ENCODE measurements at regions not wholly inside any gene's neighbourhood (a gene's known extent, or its start where the extent isn't known, plus 50 kb on each side); places are given as distances from the start of the nearest gene placed in this dataset.

DNA sequence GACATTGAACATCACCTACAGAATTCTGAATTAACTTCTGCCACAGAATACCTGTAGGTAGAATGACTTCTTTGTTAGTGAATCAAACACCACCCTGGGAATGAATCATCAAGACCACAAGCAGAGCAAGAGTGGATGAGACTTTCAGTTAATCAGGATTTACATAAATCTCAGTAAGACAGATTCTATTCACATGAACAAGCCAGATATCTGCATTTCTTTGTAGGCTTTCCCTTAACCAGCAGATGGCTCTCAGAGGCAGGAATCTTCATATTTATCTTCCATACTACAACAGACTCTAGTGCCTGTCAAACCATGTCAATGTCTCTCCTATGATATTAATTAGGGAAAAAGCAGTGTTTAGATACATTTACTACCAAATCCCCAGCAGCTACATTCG is 412.1 kb downstream of the KLF12 start:
- in situ Hi-C loops (cut with MboI; ENCODE audit: low sequenced_read_pairs): no loop called here

DNA sequence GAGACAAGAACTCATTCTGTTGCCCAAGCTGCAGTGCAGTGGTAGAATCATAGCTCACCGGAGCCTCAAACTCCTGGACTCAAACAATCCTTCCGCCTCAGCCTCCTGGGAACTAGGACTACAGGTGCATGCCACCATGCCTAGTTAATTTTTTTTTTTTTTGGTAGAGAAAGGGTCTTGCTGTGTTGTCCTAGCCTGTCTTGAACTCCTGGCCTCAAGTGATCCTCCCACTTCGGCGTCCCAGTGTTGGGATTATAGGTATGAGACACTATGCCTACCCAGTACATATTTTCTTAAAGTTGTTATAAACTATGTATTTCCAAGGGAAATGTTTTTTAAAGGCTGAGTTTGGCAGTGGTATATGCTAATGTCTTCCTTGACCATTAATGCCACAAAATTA is 412.6 kb downstream of the KLF12 start:
- in situ Hi-C loops (cut with MboI; ENCODE audit: low sequenced_read_pairs): no loop called here

DNA sequence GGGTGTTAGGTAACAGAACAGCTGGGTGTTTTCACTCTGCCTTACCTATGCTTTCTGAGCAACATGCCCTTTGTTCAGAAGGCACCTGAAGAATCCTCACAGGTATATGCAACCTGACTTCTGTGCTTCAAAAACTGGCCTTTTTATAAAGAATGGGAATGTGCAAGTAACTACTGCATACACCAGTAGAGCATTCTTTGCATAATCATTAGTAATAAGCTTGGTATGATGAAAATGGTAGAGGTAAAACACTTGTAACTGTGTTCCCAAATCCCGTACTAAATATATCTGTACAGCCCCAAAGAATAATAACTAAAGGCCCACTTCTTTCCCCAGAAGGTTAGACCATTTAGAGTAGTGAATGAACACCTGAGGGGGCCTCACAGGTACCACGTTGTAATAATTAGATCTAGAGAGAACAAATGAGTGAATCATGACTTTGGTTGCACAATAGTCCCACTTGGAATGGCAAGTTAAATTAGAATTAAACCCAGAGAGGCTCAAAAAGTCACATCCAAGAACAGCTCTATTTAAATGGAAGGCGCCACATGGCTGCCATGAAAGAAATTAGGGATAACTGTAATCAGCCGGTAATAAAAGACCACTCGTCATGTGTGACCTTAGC is 413.9 kb downstream of the KLF12 start:
- in situ Hi-C loops (cut with MboI; ENCODE audit: low sequenced_read_pairs): no loop called here

DNA sequence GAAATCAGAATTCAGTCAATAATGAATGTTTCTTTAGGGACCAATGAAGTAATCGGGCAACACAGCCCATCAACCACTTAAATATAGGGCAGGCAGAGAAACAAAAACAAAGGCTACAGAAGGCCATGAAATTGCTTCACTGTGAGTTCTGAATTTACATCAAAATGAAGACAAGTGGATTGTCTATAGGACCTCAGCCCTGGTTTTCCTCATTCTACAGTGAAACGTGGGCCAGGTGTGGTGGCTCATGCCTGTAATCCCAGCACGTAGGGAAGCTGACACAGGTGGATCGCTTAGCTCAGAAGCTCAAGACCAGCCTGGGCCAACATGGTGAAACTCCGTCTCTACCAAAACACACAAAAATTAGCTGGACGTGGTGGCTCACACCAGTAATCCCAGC is 416.0 kb downstream of the KLF12 start:
- in situ Hi-C loops (cut with MboI; ENCODE audit: low sequenced_read_pairs): no loop called here

DNA sequence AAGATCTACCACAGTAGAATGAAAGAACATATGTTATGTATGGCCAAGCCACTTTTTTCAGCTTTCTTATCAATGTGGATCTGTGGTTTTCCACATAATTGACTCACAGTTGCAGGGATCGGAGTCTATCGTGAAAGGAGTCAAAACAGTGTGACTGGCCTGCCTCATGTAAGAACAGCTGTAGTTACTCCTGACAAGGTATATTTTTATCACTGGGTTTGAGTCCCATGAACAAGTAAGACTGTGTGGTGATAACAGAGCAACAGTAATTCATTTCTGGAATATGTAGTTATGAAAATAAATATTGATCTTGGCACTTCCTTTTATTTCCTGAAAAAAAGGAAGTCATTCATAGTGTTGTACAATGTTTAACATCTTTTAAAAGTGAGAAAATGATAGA is 416.6 kb downstream of the KLF12 start:
- in situ Hi-C loops (cut with MboI; ENCODE audit: low sequenced_read_pairs): no loop called here

DNA sequence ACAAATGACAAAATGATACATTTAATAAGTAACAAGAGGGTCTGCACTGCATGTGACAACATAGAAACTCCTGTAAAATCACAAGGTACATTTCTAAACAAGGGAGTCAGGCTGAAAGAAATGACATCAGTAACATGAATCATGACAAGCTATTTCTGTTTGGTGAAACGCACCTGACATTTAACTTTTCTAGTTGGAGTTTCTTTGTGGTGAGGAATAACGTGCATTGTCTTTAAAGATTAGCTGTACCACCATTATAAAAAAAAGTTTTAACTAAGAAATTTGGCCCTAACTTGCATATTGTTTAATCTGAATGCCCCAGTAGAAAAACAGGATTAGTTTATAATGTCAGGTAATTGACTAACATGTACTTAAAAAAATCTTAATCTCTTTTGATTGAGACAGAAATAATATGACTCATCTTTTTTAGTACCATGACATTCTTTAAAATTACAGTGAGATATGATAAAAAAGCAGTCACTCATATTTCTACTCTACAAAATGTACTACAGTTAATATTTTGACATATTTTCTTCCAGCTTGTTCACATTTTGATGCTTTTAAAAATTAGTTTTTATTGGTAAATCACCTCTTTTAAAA is 418.2 kb downstream of the KLF12 start:
- in situ Hi-C loops (cut with MboI; ENCODE audit: low sequenced_read_pairs): no loop called here

DNA sequence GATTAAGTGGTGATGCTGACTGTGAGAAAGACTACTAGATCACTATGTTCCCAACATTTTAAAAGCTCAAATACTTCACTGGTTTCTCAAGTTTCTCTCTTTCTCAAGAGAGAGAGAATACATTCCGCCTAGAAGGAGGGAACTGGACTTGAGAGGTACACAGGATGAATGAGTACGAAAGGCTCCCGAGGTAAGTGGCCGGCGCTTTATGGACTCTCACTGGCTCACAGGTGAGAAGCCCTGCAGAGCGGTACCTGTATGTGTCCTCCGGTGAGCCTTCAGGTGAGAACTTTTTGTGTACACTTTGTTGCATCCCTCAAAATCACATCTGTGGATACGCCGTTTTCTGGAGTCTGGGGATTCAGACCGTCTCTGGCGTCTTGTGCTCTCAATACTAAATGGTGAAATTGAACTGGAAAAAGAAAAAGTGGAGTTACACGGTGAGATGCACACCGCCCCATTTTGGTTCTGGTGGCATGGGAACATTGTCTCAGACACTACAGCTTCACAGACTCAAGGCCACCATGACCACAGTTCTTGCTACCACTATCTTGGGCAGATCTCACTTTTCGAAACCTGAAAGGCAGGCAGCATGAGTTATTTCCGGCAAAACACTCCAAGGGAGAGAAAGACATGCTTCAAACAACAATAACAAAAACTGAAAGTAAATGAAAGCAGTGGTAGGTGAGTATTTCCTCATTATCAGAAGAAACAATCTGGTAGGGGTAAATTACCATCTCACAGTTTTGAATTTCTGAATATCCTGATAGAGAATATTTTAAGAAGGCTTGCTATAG is 418.9 kb downstream of the KLF12 start:
- in situ Hi-C loops (cut with MboI; ENCODE audit: low sequenced_read_pairs): no loop called here

DNA sequence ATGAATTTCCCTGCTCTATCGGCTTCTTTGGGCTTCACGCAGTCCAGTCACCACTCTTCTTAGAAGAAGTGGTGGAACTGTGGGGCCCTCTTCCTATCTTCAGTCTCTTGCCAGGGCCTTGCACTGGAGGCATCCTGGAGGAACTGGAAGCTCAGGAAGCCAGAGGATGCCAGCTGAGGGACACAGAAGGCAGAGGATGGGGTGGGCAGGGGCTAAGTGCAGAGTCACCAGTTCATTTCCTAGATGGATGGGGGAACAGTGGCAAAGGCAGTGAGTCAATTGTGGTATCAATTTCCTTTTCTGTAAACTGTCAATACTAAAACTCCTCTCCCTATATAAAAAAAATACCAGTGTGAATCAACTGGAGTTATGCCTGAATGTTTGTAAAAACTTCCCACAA is 419.7 kb downstream of the KLF12 start:
- in situ Hi-C loops (cut with MboI; ENCODE audit: low sequenced_read_pairs): no loop called here

DNA sequence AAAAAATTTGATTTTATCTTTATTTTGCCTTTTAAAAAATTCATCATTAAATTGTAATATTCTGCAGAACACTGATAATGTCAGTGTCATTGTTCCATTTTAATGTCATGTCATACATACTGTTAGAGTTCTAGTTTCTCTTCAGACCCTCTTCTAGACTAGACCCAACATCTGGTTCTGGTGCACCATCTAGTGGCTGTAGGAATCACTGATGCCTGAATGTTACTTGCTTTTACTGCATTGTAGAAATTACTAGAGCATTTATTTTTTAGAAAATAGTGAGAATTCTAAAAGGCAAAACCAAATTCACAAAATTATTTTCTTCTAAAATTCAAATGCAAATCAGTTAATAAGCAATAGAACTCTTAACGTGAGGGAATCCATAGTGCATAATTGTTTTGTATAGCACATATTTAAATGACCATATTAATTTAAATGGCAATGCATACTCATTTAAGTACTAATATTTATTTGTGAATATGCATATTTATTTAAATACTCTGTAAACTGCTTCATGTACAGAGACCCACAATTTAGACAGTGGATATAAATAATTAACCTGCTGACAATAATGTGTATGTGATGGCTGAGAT is 425.7 kb downstream of the KLF12 start:
- in situ Hi-C loops (cut with MboI; ENCODE audit: low sequenced_read_pairs): no loop called here

DNA sequence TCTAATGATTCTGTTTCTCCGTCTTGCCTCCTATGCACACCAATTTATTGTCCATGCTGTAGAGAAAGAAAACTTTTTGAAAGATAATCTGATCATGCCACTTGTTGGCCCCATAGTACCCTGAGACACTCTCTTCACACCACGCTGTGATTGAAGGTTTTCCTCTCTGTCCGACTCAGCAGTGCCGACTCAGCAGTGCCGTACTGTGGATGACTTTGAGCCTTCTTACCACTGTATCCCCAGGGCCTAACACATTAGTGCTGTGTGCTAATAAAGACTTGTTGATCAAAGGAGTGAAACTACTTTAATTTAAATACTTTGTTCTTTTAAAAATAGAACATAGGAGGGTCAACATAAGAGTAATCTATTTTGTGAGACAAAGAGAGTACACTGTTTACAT is 429.6 kb downstream of the KLF12 start:
- in situ Hi-C loops (cut with MboI; ENCODE audit: low sequenced_read_pairs): no loop called here

DNA sequence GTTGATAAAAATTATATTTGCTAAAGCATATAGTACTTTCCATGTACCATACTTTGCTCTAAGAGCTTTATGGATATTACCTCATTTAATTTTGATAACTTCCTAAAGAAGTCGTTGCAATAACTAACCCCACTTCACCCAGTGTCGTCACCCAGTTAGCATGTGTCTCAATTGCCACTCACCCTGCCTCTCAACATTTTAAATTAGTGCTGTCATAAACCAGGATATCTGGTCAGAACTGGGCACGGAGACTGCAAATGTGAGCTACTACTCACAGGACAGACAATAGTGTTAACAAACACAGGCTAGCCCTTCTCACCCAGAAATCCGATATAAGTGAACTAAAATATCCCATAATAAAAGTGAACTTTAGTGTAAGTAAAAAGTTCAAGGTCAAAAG is 430.6 kb downstream of the KLF12 start:
- in situ Hi-C loops (cut with MboI; ENCODE audit: low sequenced_read_pairs): no loop called here

DNA sequence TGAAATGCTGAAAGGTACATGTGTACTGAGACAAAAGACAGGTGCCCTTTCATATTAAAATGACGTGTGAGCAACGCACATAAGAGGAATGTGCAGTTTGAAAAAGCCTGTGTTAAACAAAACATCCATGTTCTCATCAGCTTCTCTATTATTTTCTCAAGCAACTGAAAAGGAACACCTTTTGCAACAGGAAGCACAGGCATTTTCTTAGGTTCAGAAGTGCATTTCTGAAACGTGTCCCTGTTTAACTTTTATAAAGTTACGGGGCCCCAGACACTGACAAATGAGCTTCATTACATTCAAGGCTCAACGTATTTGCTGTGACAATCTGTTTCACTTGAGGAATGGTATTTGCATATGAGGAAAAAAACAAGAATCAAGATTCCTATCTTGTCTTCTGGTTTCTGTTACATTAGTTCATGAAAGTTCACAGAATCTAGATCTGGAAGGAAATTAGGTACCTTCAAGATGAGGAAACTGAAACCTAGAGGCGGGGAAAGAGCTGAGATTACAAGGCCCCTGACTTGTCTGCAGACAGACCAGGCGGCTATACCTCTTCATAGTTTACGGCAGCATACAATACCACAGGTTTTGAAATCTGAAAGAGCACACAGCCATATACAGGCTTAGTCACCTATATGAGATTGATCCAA is 431.7 kb downstream of the KLF12 start:
- in situ Hi-C loops (cut with MboI; ENCODE audit: low sequenced_read_pairs): no loop called here

DNA sequence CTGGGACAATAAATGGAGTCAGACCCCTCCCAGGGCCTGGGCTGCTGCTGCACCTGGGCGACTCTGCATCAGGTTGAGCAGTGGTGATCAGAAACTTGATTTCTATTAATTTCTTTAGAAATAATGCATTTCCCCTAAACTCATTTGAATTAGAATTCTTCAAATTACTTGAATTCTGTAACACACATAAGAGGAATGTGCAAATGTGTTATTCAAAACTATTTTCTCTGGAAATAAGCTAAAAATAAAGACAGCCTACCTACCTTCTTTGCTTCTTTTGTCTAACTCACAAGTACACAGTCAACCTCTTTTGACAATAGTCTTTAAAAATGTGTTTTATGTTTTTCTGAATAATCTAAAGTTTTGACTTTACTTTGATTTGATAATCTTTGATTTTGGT is 433.0 kb downstream of the KLF12 start:
- in situ Hi-C loops (cut with MboI; ENCODE audit: low sequenced_read_pairs): no loop called here

DNA sequence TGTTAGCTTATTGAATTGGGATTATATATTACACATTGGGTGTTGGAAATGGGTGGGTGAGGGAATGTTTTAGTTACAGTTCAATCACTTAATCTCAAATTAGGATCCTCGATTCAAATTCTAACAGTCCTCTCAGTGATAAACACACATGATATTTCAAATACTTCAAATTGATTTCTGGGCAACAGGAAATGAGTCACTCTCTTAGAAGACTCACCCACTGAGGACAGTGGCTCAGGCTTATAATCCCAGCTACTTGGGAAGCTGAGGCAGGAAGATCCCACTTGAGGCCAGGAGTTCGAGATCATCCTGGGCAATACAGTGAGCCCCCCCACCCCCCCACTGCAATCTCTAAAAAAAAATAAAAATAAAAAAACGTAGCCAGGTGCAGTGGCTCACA is 435.3 kb downstream of the KLF12 start:
- in situ Hi-C loops (cut with MboI; ENCODE audit: low sequenced_read_pairs): no loop called here

DNA sequence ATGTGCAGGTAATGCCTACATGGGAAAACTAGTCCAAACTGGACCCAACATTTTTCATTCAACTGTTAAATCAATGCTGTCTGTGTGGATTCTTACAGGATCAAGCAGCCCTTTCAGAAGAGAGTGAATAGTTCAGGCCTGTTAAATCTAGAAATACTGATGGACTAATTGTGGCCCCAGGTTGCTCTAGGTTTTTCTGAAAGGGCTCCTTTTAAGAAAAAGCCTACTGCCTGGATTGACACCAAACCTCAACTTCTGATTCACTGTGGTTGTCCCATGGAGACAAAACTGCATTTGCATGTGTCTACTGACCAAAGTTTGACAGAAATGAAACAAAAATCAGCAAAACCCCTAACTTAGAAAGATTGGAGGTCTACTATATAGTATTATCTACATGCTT is 437.0 kb downstream of the KLF12 start:
- in situ Hi-C loops (cut with MboI; ENCODE audit: low sequenced_read_pairs): no loop called here

DNA sequence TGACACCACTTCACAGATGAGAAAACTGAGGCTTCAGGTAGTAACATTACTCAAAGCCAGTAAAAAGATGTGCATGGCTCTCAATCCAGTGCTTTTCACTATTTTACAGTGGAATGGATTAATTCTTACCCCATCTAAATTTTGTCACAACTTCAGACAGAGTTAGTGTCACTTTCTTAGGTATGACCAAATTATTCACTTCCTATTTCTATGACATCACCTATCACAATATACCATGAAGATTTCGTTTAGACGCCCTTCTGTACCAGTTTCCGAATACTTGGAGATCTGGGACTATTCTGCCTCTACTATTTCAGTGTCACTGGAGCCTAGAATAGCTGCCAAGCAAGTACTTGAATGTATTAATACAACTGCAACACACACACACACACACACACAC is 437.5 kb downstream of the KLF12 start:
- in situ Hi-C loops (cut with MboI; ENCODE audit: low sequenced_read_pairs): no loop called here

DNA sequence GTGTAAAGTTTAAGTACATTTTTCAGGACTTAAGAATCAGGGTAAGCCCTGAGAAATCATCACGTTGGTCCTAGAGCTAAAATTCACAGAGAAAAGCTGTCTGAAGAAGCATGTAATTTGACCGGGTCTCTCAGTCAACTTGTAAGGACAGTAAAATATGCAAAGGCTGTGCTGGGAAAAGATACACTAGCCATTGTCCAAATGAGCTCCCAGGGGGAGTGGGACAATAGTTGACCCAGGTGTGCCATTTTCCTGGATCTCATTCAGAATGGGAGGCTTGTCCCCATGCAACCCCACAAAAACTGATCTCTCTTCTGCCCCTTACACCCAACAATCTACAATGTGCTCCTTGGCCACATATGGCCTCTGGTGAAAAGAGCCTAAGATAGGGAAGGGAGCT is 437.9 kb downstream of the KLF12 start:
- in situ Hi-C loops (cut with MboI; ENCODE audit: low sequenced_read_pairs): no loop called here

DNA sequence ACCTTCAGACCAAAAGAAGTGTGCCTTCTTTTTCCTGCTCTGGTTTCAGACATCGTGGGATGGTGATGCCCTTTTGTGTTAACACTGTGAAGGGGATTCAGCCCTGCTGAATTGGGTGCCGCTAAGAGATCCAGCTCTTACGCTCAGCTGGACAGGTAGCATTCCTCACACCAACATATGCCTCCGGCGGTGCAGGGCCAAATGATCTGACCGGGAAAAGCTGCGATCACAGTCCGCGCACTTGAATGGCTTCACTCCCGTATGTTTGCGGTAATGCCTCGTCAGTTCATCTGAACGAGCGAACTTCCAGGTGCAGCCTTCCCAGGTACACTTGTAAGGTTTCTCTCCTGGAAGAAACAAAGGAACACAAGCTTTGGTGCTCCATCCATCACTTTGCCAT is 438.9 kb downstream of the KLF12 start:
- in situ Hi-C loops (cut with MboI; ENCODE audit: low sequenced_read_pairs): no loop called here

DNA sequence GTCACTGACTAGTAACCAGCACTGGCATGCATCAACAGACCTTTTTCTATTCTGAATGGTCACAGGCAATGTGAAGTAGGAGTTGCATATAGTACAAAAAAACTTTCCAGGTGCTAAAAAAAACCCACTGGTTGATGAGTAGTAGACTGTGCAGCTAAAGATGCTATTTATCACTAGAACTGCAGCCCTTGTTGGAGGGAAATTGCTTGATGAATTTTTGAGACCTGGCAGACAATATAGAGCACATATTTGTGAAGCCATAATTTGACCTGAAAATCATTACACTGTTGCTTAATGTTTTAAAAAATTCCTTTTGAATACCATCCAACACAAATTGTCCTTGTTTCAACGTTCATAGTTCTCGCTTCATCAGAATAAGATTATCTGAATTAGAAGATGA is 441.0 kb downstream of the KLF12 start:
- in situ Hi-C loops (cut with MboI; ENCODE audit: low sequenced_read_pairs): no loop called here

DNA sequence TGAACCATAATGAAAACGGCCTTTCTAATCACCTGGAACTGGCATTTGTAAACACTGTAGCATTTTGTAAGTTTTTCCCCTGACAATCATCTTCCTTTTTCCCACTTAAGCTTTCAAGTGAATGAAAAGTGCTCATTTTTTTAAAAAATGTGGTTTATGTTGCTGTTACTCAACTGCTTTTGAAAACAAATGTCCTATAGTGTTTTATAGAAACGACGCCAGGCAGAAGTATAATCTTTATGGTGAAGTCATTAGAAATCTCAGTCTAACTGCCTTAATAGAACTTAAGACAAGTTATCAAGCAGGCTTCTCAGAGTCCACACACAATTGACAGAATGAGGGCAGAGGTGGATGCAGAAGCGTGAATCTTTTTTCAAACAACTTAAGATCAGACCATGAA is 442.3 kb downstream of the KLF12 start:
- in situ Hi-C loops (cut with MboI; ENCODE audit: low sequenced_read_pairs): no loop called here

DNA sequence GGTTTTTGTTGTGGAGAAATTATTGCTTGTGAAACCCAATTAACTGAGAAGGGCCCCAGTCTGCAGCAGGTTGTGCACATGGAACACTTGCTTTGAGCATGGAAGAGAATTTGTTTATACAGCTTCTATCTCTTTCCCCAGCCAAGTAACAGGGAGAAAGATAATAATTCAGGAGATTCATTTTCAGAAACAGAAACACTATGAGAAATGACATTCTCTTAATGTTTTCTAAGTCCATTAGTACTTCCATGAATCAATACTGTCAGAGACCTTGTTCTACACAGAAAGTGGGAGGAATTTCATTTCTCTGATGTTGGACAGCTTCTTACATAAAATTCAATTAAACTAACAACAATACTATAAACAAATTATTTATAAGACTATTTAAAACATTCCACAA is 446.3 kb downstream of the KLF12 start:
- in situ Hi-C loops (cut with MboI; ENCODE audit: low sequenced_read_pairs): no loop called here

DNA sequence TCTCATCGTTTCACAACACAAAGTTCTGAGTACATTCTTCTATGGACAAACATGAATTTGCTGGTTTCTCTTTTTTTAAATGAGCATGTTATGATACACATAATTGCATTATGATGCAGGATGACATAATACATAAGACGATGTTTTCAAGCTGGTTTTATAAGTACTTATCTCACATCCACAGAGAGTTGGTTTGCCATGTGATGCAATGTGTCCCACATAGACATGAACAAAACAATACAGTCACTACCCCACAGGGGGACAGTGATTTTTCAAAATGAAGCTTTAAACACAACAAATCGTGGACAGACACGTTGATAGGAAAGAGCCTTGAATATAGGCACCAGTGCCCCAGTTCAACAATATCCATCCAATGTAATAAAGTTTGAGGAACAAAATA is 447.1 kb downstream of the KLF12 start:
- in situ Hi-C loops (cut with MboI; ENCODE audit: low sequenced_read_pairs): no loop called here
